Kidney epithelial cell (primary cell): ENCODE measurements at regions not wholly inside any gene's neighbourhood (a gene's known extent, or its start where the extent isn't known, plus 50 kb on each side); places are given as distances from the start of the nearest gene placed in this dataset.

Experiments
- DNase-seq: peaks from one replicate; pipeline ENCODE4 v3.0.0-alpha.2; 2010; ENCODE audit warnings: low read depth
- H3K27me3 ChIP-seq: 2 replicates; pipeline ENCODE4 v1.6.0; 2011; ENCODE audit warnings: low read length; ENCODE audit not compliant: control insufficient read depth, insufficient read depth
- H3K36me3 ChIP-seq: 2 replicates; pipeline ENCODE4 v1.5.1; 2011; ENCODE audit warnings: low read length; ENCODE audit not compliant: control insufficient read depth, insufficient read depth
- H3K4me3 ChIP-seq: 2 replicates; pipeline ENCODE4 v1.5.1; 2011; ENCODE audit warnings: low read depth, mild to moderate bottlenecking, control low read depth, low read length
- TF ChIP-seq, protein P1 (sequence below): IDR thresholded peaks from 2 replicates; pipeline ENCODE4 v1.5.1; 2011; ENCODE audit warnings: mild to moderate bottlenecking, moderate library complexity, low read length, control low read depth, inconsistent platforms; ENCODE audit not compliant: insufficient read depth, poor library complexity, severe bottlenecking

GRCh38 chr6:12601881-12602280, 114.7 kb upstream of the PHACTR1 start:
- TF ChIP-seq, protein P1, sequence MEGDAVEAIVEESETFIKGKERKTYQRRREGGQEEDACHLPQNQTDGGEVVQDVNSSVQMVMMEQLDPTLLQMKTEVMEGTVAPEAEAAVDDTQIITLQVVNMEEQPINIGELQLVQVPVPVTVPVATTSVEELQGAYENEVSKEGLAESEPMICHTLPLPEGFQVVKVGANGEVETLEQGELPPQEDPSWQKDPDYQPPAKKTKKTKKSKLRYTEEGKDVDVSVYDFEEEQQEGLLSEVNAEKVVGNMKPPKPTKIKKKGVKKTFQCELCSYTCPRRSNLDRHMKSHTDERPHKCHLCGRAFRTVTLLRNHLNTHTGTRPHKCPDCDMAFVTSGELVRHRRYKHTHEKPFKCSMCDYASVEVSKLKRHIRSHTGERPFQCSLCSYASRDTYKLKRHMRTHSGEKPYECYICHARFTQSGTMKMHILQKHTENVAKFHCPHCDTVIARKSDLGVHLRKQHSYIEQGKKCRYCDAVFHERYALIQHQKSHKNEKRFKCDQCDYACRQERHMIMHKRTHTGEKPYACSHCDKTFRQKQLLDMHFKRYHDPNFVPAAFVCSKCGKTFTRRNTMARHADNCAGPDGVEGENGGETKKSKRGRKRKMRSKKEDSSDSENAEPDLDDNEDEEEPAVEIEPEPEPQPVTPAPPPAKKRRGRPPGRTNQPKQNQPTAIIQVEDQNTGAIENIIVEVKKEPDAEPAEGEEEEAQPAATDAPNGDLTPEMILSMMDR = no peak
- Histone ChIP-seq H3K27me3 (no peaks in the 10 kb centered on the region), H3K36me3 (no peaks in the 10 kb centered on the region), H3K4me3 (no peak overlapping the region)
- DNase-seq = no peak

GRCh38 chr6:12602342-12602741, 114.2 kb upstream of the PHACTR1 start:
- Histone ChIP-seq H3K36me3 (no peaks in the 10 kb centered on the region), H3K4me3 (no peak overlapping the region), H3K27me3 (no peaks in the 10 kb centered on the region)
- no peak for DNase-seq
- TF ChIP-seq, protein P1 = no peak

GRCh38 chr6:12602951-12603672, 113.5 kb upstream of the PHACTR1 start:
- Histone ChIP-seq H3K4me3 (no peak overlapping the region), H3K27me3 (no peaks in the 10 kb centered on the region), H3K36me3 (no peaks in the 10 kb centered on the region)
- no peak for DNase-seq
- TF ChIP-seq, protein P1 = peak; percentile 50

DNA sequence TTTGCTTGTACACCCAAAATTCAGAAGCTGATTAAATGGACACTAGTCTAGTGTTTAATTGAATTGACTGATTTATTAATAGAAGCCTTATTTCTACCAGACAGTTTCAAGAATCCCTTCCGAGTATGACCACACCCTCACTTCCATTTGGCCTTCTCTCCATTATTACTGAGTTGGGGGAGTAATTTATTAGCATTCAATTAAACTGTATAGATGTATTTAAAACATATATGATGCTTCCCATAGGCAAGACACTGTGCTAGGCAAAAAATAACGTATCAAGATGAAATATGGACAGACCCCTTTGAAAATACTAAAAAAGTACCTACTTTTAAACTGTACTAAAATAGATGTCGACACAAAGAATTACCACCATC, 112.9 kb upstream of the PHACTR1 start:
- Histone ChIP-seq H3K4me3 (no peak overlapping the region), H3K36me3 (no peaks in the 10 kb centered on the region), H3K27me3 (no peaks in the 10 kb centered on the region)
- DNase-seq = no peak
- TF ChIP-seq, protein P1 = no peak

DNA sequence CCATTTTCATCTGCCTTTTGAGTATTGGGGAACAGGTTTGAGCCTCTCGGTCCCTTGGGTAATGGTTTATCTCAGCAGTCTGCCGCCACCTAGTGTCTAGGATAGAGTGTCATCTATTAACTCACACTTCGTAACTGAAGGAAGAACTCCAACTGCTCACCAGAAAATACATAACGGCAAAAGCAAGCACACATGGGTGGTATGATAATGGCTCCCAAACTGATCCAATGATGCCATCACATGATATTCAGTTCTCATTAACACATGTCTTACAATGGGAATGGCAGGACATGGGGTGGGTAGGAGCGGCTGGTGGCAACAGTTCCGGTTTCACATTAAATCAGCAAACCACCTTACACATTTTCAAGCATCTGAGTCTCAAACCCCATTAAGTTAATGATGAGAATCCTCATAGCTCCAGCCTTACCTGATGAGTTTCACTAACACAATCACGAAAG, 110.7 kb upstream of the PHACTR1 start:
- no peak for DNase-seq
- Histone ChIP-seq H3K36me3 (no peaks in the 10 kb centered on the region), H3K27me3 (no peaks in the 10 kb centered on the region), H3K4me3 (no peak overlapping the region)
- TF ChIP-seq, protein P1 = peak; percentile 74

DNA sequence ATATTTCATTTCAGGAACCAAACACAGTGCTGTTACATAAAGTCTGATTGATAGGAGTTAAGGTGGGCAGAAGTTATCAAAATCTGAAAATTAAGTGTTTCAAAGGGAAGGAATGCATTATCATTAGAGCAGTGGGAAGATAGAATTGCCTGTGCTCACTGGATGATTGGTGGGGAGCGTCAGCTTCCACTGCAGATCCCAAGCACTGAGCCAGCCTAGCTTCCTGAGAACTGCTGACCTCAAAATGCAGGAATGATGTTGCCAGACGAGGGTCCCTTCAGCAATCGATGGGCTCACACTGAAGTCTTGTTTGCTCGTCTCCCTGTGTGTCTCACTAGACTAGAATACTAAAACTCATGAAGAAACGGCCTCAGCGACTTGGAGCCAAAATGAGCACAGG, 110.0 kb upstream of the PHACTR1 start:
- TF ChIP-seq, protein P1 = no peak

More for the DNA sequence above, 110.0 kb upstream of the PHACTR1 start:
- Histone ChIP-seq H3K36me3 (no peaks in the 10 kb centered on the region), H3K27me3 (no peaks in the 10 kb centered on the region), H3K4me3 (no peak overlapping the region)
- no peak for DNase-seq
